HG02798 (cell line): ENCODE measurements at regions not wholly inside any gene's neighbourhood (a gene's known extent, or its start where the extent isn't known, plus 50 kb on each side); places are given as distances from the start of the nearest gene placed in this dataset.

Experiments
- ATAC-seq: cut with Tn5 transposase; IDR thresholded peaks from one replicate; pipeline ENCODE4 v1.9.1; 2021; ENCODE audit warnings: mild to moderate bottlenecking; ENCODE audit not compliant: unreplicated experiment, poor library complexity

DNA sequence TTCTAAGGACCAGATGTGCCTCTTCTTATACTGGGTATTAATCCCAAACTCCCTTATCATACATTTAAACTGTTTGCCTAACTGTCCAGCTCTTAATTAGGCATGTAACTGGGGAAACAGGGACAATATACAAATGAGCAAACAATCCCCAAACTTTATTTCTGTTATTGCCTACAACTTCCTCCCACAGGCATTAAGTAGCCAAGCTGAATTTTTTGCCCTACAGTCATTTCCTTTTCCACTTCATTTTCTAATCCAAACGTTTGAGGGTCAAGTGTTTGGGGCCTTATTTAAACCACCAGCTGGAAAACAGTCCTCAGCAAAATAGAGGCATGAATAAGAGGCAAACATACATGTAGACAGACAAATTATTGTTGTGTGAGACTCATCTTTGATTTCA is 77.4 kb upstream of the CCL2 start:
- no peak for ATAC-seq

DNA sequence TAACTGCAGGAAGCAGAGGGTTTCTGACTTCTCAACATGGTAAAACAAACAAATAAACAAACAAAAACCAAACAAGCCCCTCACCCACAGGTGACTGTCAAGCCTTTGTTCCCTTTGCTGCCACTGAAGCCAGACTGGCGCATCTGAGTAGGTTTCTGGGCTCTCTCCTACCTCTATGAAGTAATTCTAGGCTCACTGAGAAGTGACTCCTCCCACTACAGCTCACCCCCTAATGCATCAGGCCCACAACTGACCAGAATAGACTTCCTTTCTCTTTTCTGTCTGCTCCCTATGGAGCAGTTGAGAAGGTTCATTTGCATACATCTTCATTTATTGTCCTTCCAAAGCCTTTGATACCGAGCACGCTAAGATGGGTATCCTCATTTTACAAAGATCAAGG is 77.0 kb upstream of the CCL2 start:
- no peak for ATAC-seq

GRCh38 chr17:34182036-34182803 is 72.9 kb upstream of the CCL2 start:
- no peak for ATAC-seq

DNA sequence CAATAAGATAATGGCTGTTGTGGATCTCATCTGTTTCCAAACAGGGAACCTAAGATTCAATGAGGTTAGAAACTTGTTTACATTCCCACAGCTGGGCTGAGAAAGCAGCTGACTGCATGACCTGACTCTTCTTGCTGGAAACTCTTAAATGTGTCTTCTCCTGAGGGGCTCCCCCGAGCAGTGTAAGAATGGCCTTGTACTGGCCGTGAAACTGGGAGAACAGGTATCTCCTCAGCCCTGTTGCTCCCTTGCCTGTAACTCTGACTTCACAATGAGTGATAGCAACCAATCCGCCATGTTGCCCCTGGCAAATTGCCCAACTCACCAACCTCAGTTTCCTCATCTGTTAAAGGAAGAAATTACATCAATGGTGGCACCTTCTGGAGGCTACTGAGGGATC is 59.1 kb upstream of the CCL2 start:
- no peak for ATAC-seq

GRCh38 chr17:34198519-34198918 is 56.6 kb upstream of the CCL2 start:
- no peak for ATAC-seq

GRCh38 chr17:34199454-34199853 is 55.6 kb upstream of the CCL2 start:
- no peak for ATAC-seq

DNA sequence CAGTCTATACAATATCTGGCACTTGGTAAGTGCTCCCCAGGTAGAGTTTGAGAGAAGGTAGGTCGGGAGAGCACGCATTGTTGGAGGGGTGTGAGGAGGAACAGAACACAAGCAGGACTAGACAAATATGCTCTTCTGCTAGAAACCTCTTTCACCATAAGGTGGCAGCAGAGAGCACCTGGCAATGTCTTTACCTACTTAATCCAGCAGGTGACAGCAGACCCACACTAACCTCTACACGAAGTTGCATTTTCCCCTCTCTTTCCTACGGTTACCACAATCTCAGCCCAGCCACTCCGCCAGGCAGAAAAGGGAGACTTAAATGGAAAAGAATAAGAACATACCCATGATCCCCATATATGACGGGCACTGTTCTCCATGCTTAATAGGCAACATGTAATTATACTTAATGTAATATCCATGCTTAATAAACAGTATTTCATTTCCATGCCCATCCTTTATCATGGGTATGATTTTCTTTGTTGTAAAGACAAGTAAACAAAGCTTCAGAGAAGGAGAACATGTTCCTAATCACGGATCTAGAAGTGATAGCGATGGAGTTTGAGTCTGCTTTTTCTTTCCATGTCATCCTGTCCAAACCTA is 55.1 kb upstream of the CCL2 start:
- peak; percentile 72 for ATAC-seq

DNA sequence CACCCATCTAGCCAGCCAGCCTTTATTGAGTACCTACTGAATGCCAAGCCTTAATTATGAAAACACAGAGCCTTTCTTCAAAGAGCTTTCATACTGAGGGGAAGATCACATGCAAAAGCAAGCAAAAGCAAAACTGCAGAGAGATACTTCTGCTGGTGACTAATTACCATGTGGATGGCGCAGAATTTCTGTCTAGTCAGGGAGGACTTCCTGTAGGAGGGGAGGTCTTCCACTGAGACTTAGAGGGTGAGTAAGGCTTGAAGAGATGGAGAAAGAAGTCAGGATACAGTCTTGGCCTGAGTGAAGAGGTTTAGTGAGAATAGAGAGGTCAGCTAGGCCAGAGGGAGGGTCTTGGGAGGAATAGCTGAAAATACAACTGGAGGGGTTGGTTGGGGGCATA is 53.9 kb upstream of the CCL2 start:
- ATAC-seq = no peak

DNA sequence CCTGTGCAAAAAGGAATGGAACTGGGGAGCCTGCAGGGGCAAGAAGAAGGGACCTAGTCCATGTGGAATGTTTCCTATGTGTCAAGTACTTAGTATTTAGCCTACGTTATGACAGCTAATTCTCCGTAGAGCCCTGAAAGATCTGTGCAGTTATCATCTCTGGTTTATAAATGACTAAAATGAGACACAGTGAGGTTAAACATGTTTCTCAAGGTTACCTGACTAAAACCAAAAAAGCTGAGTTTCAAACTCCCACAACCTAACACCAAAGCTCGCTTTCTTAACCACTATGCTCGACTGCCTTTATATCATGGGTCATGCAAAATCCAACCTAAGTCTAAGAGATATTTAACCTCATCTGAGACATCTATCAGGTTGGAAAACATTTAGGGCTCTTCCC is 53.3 kb upstream of the CCL2 start:
- no peak for ATAC-seq

- no peak for ATAC-seq
Measured at GRCh38 chr17:34203018-34203638, 52.0 kb upstream of the CCL2 start.

DNA sequence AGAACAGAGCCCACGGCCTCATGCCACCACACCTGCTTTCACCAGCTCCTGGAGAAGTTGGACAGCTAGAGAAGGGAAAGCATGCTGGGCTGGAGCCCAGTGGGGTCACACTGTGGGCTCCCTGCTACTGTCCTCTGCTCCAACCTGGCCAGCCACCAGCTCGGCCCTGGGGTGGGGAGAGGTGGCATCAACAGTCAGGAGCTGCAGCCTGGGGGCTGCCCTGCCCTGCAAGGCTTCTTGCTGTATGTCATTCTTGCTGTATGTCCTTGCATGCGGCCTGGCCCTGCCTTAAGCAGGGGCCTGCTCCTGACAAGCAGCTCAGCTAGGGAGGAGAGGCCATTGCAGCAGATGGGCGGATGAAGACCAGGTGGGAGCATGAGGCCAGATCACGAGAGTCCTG is 50.7 kb upstream of the CCL2 start:
- ATAC-seq = no peak
